ENCODE measurements at regions not wholly inside any gene's neighbourhood (a gene's known extent, or its start where the extent isn't known, plus 50 kb on each side); places are given as distances from the start of the nearest gene placed in this dataset.

DNA sequence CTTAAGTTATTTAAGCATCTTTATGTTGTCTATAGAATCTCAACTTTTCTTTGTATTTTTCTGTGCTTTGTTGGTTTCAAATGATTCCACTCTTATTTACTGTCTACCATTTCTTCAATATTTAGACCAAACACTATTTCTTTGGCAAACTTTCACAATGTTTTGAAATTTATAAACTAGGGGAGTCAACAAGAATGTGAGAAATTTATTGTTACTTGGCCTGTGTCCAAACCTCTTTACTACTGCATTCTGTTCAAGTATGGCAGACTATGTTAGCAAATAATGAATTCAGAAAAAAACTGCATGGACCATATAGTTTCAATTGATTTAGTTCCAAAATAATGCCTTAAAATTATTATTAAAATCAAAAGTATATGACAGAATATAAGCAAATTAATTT is 470.2 kb downstream of the FBXO15 start:
- TF ChIP-seq POLR2A (IDR thresholded peaks at IDR 0.05), result no peak
- TF ChIP-seq, protein P1, sequence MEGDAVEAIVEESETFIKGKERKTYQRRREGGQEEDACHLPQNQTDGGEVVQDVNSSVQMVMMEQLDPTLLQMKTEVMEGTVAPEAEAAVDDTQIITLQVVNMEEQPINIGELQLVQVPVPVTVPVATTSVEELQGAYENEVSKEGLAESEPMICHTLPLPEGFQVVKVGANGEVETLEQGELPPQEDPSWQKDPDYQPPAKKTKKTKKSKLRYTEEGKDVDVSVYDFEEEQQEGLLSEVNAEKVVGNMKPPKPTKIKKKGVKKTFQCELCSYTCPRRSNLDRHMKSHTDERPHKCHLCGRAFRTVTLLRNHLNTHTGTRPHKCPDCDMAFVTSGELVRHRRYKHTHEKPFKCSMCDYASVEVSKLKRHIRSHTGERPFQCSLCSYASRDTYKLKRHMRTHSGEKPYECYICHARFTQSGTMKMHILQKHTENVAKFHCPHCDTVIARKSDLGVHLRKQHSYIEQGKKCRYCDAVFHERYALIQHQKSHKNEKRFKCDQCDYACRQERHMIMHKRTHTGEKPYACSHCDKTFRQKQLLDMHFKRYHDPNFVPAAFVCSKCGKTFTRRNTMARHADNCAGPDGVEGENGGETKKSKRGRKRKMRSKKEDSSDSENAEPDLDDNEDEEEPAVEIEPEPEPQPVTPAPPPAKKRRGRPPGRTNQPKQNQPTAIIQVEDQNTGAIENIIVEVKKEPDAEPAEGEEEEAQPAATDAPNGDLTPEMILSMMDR (IDR thresholded peaks at IDR 0.05), result no peak
